GM19238 (cell line): ENCODE measurements at regions not wholly inside any gene's neighbourhood (a gene's known extent, or its start where the extent isn't known, plus 50 kb on each side); places are given as distances from the start of the nearest gene placed in this dataset.
A peak's percentile ranks its signal among the peaks of the same experiment; 100 is the strongest.
"Not testable (repeated sequence)": the region's sequence is repeated elsewhere in the genome, so short reads cannot be mapped to it uniquely, and the experiment has no call there.

ENCODE experiments used
- DNase-seq: peaks from one replicate; pipeline ENCODE4 v3.0.0; 2011; ENCODE audit warnings: low spot score; ENCODE audit not compliant: insufficient read length

GRCh38 chr11:69950120-69950519, 128.0 kb upstream of the ANO1 start:
- no peak for DNase-seq

- no peak for DNase-seq
Observed at GRCh38 chr11:69950621-69951020, 127.5 kb upstream of the ANO1 start.

- DNase-seq: no peak
Observed at GRCh38 chr11:69951821-69952220, 126.3 kb upstream of the ANO1 start.

- DNase-seq: not testable (repeated sequence)
Observed at GRCh38 chr11:69952229-69952975, 125.7 kb upstream of the ANO1 start.

GRCh38 chr11:69953356-69953755, 124.8 kb upstream of the ANO1 start:
- no peak for DNase-seq

- DNase-seq: no peak
Observed at GRCh38 chr11:69954756-69955155, 123.4 kb upstream of the ANO1 start.

GRCh38 chr11:69956669-69957190, 121.4 kb upstream of the ANO1 start:
- no peak for DNase-seq

GRCh38 chr11:69957849-69958248, 120.3 kb upstream of the ANO1 start:
- no peak for DNase-seq

GRCh38 chr11:69958308-69958707, 119.8 kb upstream of the ANO1 start:
- DNase-seq: no peak

- DNase-seq: no peak
Observed at GRCh38 chr11:69959461-69959860, 118.7 kb upstream of the ANO1 start.

- DNase-seq: no peak
Observed at GRCh38 chr11:69961738-69962137, 116.4 kb upstream of the ANO1 start.

GRCh38 chr11:69962152-69962551, 116.0 kb upstream of the ANO1 start:
- no peak for DNase-seq

- no peak for DNase-seq
Observed at GRCh38 chr11:69963533-69964246, 114.4 kb upstream of the ANO1 start.

GRCh38 chr11:69964247-69964643, 113.9 kb upstream of the ANO1 start:
- DNase-seq: no peak

GRCh38 chr11:69965821-69966582, 112.1 kb upstream of the ANO1 start:
- no peak for DNase-seq

- no peak for DNase-seq
Observed at GRCh38 chr11:69966583-69966835, 111.6 kb upstream of the ANO1 start.

- DNase-seq: no peak
Observed at GRCh38 chr11:69966910-69967483, 111.1 kb upstream of the ANO1 start.

GRCh38 chr11:69967484-69967883, 110.6 kb upstream of the ANO1 start:
- no peak for DNase-seq

GRCh38 chr11:69968396-69969347, 109.4 kb upstream of the ANO1 start:
- no peak for DNase-seq

GRCh38 chr11:69969890-69970784, 108.0 kb upstream of the ANO1 start:
- peak; percentile 26 for DNase-seq
